ENCODE measurements at regions not wholly inside any gene's neighbourhood (a gene's known extent, or its start where the extent isn't known, plus 50 kb on each side); places are given as distances from the start of the nearest gene placed in this dataset.

- TF ChIP-seq, protein P1, sequence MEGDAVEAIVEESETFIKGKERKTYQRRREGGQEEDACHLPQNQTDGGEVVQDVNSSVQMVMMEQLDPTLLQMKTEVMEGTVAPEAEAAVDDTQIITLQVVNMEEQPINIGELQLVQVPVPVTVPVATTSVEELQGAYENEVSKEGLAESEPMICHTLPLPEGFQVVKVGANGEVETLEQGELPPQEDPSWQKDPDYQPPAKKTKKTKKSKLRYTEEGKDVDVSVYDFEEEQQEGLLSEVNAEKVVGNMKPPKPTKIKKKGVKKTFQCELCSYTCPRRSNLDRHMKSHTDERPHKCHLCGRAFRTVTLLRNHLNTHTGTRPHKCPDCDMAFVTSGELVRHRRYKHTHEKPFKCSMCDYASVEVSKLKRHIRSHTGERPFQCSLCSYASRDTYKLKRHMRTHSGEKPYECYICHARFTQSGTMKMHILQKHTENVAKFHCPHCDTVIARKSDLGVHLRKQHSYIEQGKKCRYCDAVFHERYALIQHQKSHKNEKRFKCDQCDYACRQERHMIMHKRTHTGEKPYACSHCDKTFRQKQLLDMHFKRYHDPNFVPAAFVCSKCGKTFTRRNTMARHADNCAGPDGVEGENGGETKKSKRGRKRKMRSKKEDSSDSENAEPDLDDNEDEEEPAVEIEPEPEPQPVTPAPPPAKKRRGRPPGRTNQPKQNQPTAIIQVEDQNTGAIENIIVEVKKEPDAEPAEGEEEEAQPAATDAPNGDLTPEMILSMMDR (conservative IDR thresholded peaks at IDR 0.05), result no peak
- TF ChIP-seq ZFX (IDR thresholded peaks at IDR 0.05), result no peak
Observed at GRCh38 chr17:6245301-6246177, 175.4 kb downstream of the WSCD1 start.

Data from C4-2B (cell line).